Activated B cell treated with CpG ODN at 0.5 μM for 24 hours (primary cell): ENCODE measurements at regions not wholly inside any gene's neighbourhood (a gene's known extent, or its start where the extent isn't known, plus 50 kb on each side); places are given as distances from the start of the nearest gene placed in this dataset.

Experiments
- ATAC-seq: fragments of 200-7000 bp; cut with Tn5 transposase; one replicate; pipeline ENCODE4 v1.10.0; 2021; ENCODE audit warnings: low read depth, mild to moderate bottlenecking, moderate library complexity
- CTCF ChIA-PET: fragments of 350-600 bp; sonication (Branson Sonifier 250); formaldehyde crosslinking; loops from one replicate; lab custom pipeline; 2021; ENCODE audit warnings: antibody characterized with exemption; lab: Charles Lee
- POLR2A ChIA-PET: fragments of 350-600 bp; sonication (Branson Sonifier 250); formaldehyde crosslinking; loops from one replicate; lab custom pipeline; 2021; ENCODE audit warnings: antibody characterized with exemption; lab: Charles Lee
- DNase-seq: peaks from one replicate; pipeline ENCODE4 v3.0.0; 2022
- H3K27ac Mint-ChIP-seq: one replicate; pipeline ENCODE4 v1.8.0; 2020; ENCODE audit warnings: mixed read lengths
- H3K27me3 Mint-ChIP-seq: one replicate; pipeline ENCODE4 v1.8.0; 2021; ENCODE audit warnings: mixed read lengths
- H3K36me3 Mint-ChIP-seq: one replicate; pipeline ENCODE4 v1.8.0; 2021; ENCODE audit warnings: low read depth, mixed read lengths
- H3K4me1 Mint-ChIP-seq: one replicate; pipeline ENCODE4 v1.8.0; 2021; ENCODE audit warnings: mixed read lengths
- H3K4me3 Mint-ChIP-seq: one replicate; pipeline ENCODE4 v1.8.0; 2020; ENCODE audit warnings: mild to moderate bottlenecking, mixed read lengths
- H3K9me3 Mint-ChIP-seq: one replicate; pipeline ENCODE4 v1.8.0; 2020; ENCODE audit warnings: mixed read lengths
- intact Hi-C: fragments of 100-400 bp; cut with micrococcal nuclease; formaldehyde crosslinking; loops from one replicate; pipeline ENCODE4 v1.15.1; 2024
- TF ChIP-seq, protein P1 (sequence below): fragments of 200-600 bp; IDR thresholded peaks from one replicate; pipeline ENCODE4 v1.8.0; 2022; ENCODE audit warnings: antibody characterized with exemption, mild to moderate bottlenecking

DNA sequence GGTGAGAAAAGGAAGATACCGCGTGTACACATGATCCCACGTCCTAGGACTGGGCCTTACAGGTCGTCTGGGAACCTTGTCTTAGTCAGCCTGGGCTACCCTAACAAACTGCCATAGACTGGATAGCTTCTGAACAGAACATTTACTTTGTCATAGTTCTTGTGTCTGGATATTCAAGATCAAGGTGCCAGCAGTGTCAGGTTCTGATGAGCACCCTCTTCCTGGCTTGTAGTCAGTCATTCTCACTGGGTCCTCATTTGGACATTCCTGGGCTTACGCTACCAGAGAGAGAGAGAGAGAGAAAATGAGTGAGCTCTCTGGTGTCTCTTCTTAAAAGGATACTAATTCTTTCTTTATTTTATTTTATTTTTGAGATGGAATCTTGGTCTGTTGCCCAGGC is 685.8 kb upstream of the RBFOX1 start:
- TF ChIP-seq, protein P1, sequence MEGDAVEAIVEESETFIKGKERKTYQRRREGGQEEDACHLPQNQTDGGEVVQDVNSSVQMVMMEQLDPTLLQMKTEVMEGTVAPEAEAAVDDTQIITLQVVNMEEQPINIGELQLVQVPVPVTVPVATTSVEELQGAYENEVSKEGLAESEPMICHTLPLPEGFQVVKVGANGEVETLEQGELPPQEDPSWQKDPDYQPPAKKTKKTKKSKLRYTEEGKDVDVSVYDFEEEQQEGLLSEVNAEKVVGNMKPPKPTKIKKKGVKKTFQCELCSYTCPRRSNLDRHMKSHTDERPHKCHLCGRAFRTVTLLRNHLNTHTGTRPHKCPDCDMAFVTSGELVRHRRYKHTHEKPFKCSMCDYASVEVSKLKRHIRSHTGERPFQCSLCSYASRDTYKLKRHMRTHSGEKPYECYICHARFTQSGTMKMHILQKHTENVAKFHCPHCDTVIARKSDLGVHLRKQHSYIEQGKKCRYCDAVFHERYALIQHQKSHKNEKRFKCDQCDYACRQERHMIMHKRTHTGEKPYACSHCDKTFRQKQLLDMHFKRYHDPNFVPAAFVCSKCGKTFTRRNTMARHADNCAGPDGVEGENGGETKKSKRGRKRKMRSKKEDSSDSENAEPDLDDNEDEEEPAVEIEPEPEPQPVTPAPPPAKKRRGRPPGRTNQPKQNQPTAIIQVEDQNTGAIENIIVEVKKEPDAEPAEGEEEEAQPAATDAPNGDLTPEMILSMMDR = no peak
- no peaks in the 10 kb centered on the region for H3K36me3 Mint-ChIP-seq
- no peak overlapping the region for H3K4me3 Mint-ChIP-seq
- peaks cover 2% of the 10 kb centered on the region for H3K9me3 Mint-ChIP-seq
- ATAC-seq (no peak), DNase-seq (no peak)
- H3K27ac Mint-ChIP-seq = no peak overlapping the region
- peaks cover 2% of the 10 kb centered on the region for H3K4me1 Mint-ChIP-seq
- intact Hi-C loops = no loop called here
- CTCF ChIA-PET = no interaction called here
- H3K27me3 Mint-ChIP-seq = peaks cover 6% of the 10 kb centered on the region
- POLR2A ChIA-PET = no interaction called here

DNA sequence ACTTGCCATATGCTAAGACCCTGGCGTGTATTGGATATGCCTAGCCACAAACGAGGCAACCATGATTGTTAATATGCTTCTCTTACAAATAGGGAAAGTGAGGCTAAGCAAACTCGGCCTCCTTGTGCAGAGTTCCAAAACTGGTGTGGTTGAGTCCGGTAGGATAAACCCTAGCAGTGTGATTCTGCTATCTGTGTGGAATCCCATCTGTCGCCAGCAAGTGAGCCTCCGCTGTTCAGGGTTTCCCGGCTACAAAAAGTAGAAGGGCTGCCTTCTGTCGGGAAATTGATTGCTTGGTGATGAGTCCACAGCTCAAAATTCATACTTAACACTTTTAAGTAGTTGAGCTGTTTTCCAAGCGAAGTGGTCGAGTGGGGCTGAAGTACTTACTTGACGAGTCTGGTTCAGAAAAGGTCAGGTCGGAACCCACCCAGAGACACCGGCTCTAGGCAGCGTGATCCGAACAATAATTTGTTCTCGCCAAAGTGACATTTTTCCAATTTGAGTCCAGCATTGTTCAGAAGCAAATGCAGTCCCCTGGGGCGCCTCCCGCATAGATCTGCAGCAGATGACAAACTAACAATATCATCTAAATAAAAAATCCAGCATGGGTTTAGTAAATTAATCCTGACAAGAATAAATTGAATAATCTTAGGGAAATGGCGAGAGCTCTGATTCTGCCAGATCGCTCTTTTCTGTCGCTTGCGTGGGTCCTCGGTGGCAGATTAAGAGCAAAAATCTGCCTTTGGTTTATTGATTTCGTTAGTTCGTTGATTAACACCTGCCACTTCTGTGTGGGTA is 686.7 kb upstream of the RBFOX1 start:
- Mint-ChIP-seq H3K27ac (no peak overlapping the region), H3K9me3 (no peaks in the 10 kb centered on the region), H3K36me3 (no peaks in the 10 kb centered on the region), H3K27me3 (peaks cover 6% of the 10 kb centered on the region), H3K4me1 (peaks cover 2% of the 10 kb centered on the region), H3K4me3 (no peak overlapping the region)
- intact Hi-C loops = no loop called here
- ChIA-PET POLR2A (no interaction called here), CTCF (no interaction called here)
- DNase-seq (no peak), ATAC-seq (no peak)
- TF ChIP-seq, protein P1 = no peak

DNA sequence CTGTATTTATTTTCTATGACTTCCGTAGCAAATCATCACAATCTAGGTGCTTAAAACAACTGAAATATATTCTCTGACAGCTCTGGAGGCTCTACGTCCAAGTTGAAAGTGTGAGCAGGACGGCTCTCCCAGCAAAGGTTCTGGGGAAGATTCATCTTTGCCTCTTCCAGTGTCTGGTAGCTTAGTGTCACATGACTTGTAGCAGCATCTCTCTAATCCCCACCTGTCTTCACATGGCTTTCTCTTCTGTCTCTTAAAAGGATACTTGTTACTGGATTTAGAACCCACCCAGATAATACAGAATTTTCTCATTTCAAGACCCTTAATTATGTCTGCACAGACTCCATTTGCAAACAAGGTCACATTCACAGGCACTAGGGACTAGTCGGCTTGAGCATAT is 687.7 kb upstream of the RBFOX1 start:
- H3K9me3 Mint-ChIP-seq = no peaks in the 10 kb centered on the region
- DNase-seq = no peak
- no peak overlapping the region for H3K27ac Mint-ChIP-seq
- no peak for ATAC-seq
- peaks cover 2% of the 10 kb centered on the region for H3K4me1 Mint-ChIP-seq
- no peaks in the 10 kb centered on the region for H3K36me3 Mint-ChIP-seq
- TF ChIP-seq, protein P1 = no peak
- peaks cover 6% of the 10 kb centered on the region for H3K27me3 Mint-ChIP-seq
- intact Hi-C loops = no loop called here
- CTCF ChIA-PET = interaction anchor here (1.3 kb wide), 1 partner anchor 1405 kb away, joined by 3 read pairs; no protein-coding TSS in a partner anchor
- POLR2A ChIA-PET = no interaction called here
- no peak overlapping the region for H3K4me3 Mint-ChIP-seq

DNA sequence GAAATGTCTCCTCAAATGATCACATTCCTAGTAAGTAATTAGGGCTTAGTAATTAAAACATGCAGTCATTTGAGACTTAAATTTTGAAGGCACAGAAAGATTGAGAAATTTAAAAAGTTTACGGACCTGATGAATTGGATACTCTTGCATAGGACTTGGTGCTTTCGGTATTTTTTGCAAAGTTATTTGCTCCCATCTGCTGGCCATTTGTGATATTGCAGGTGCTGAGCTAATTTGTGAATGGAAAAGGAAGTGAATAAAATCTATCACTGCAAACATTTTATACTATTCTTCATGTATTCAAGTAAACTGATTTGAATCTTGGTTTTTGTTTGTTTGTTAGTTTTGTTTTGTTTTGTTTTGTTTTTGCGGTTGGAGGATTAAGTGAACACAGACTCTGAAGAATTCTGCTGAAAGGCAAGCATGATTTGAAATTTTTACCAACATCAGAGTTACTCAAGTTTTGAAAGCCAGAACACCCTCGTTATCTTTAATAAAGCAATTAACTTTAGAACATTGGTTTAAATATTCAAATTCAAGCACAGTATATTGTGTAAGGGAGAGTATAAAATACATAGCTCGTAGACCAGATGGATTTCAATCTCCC is 689.5 kb upstream of the RBFOX1 start:
- peaks cover 2% of the 10 kb centered on the region for H3K4me1 Mint-ChIP-seq
- POLR2A ChIA-PET = no interaction called here
- intact Hi-C loops = no loop called here
- no peaks in the 10 kb centered on the region for H3K36me3 Mint-ChIP-seq
- no peak for DNase-seq
- H3K27ac Mint-ChIP-seq = no peak overlapping the region
- TF ChIP-seq, protein P1 = peak; percentile 59
- CTCF ChIA-PET = interaction anchor here (0.7 to 1.3 kb wide), 3 partner anchors 1403 to 1407 kb away, joined by 3 to 7 read pairs (median 3); no protein-coding TSS in a partner anchor
- no peak for ATAC-seq
- H3K9me3 Mint-ChIP-seq = no peaks in the 10 kb centered on the region
- no peak overlapping the region for H3K4me3 Mint-ChIP-seq
- H3K27me3 Mint-ChIP-seq = peaks cover 6% of the 10 kb centered on the region

DNA sequence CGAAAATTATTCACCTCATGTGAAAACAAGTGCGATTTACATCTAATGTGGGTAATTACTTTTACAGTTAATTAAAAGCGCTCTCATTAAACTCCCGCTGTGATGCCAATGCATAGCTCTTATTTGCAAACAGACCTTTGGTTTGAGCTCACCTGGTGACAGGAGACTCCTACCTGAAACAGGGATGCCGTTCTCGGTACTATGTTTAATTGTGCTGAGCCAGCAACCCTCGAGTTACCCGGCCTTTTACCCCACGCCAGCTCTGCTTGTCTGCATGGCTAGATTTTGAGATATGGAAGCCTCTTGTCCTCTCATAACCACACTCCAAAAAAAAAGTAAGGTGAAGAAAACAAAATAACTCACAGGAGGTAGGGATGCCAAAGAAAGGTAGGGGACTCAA is 690.4 kb upstream of the RBFOX1 start:
- DNase-seq = no peak
- Mint-ChIP-seq H3K36me3 (no peaks in the 10 kb centered on the region), H3K4me1 (peaks cover 2% of the 10 kb centered on the region), H3K27me3 (peaks cover 6% of the 10 kb centered on the region), H3K9me3 (no peaks in the 10 kb centered on the region), H3K27ac (no peak overlapping the region), H3K4me3 (no peak overlapping the region)
- intact Hi-C loops = no loop called here
- CTCF ChIA-PET = interaction anchor here (0.9 kb wide), 2 partner anchors 31 to 1401 kb away, joined by 3 read pairs; no protein-coding TSS in a partner anchor
- POLR2A ChIA-PET = no interaction called here
- TF ChIP-seq, protein P1 = no peak
- ATAC-seq = no peak
